T-cell (primary cell): ENCODE measurements at regions not wholly inside any gene's neighbourhood (a gene's known extent, or its start where the extent isn't known, plus 50 kb on each side); places are given as distances from the start of the nearest gene placed in this dataset.

Experiments used
- ATAC-seq, 4 experiments: fragments of 200-7000 bp in 3 of 4; fragments of 150-1000 bp in 1 of 4; cut with Tn5 transposase; replicated peaks in 1 of 4; 1 replicate in 3 of 4; 2 replicates in 1 of 4; pipeline ENCODE4 v1.10.0; 2021; ENCODE audit warnings: moderate library complexity in 3 of 4, mild to moderate bottlenecking in 2 of 4, moderate number of reproducible peaks in 1 of 4
- CTCF ChIA-PET, 2 donors: fragments of 300-600 bp; sonication (Branson Sonifier 250); formaldehyde crosslinking; loops; one replicate each; lab custom pipeline; 2022; ENCODE audit warnings: antibody characterized with exemption in 2 of 2; lab: Charles Lee
- POLR2A ChIA-PET, 2 donors: fragments of 300-600 bp; sonication (Branson Sonifier 250); formaldehyde crosslinking; loops; one replicate each; lab custom pipeline; 2022; ENCODE audit warnings: antibody characterized with exemption in 2 of 2; lab: Charles Lee
- DNase-seq, 35 experiments: peaks; one replicate each; pipeline versions ENCODE4 v3.0.0 to v3.0.0-alpha.2; 2013 to 2023
- H3K27ac ChIP-seq: one replicate; pipeline ENCODE4 v1.5.1; 2013; ENCODE audit warnings: low read length
- H3K27me3 ChIP-seq, 2 experiments: replicated peaks in 1 of 2; 1 replicate in 1 of 2; 2 replicates in 1 of 2; pipeline versions ENCODE4 v1.6.1 to v1.7.0; 2013; ENCODE audit warnings: low read length in 1 of 2, mixed read lengths in 1 of 2; ENCODE audit not compliant: control insufficient read depth in 2 of 2, insufficient read depth in 2 of 2; ENCODE audit errors: extremely low read depth in 1 of 2
- H3K36me3 ChIP-seq, 2 donors: 1 replicate in 1 of 2; 2 replicates in 1 of 2; pipeline versions ENCODE4 v1.6.1 to v1.7.0; 2013; ENCODE audit warnings: low read length in 1 of 2; ENCODE audit not compliant: control insufficient read depth in 2 of 2, insufficient read depth in 1 of 2; ENCODE audit errors: extremely low read depth in 1 of 2
- H3K4me1 ChIP-seq, 2 experiments: 1 replicate in 1 of 2; 2 replicates in 1 of 2; pipeline versions ENCODE4 v1.6.1 to v1.7.0; 2013; ENCODE audit warnings: low read length in 2 of 2, mixed read lengths in 1 of 2; ENCODE audit not compliant: insufficient read depth in 2 of 2, control insufficient read depth in 1 of 2; ENCODE audit errors: extremely low read depth in 1 of 2
- H3K4me3 ChIP-seq, 2 donors: 1 replicate in 1 of 2; 2 replicates in 1 of 2; pipeline versions ENCODE4 v1.5.1 to v1.7.0; 2013; ENCODE audit warnings: mild to moderate bottlenecking in 2 of 2, low read length in 1 of 2, moderate library complexity in 1 of 2; ENCODE audit not compliant: control insufficient read depth in 1 of 2; ENCODE audit errors: extremely low read depth in 1 of 2
- H3K9me3 ChIP-seq: 2 replicates; pipeline ENCODE4 v1.7.0; 2013
- H3K27ac Mint-ChIP-seq, 2 donors: one replicate each; pipeline ENCODE4 v1.8.0; 2020 to 2021; ENCODE audit warnings: mild to moderate bottlenecking in 2 of 2, mixed read lengths in 2 of 2
- H3K27me3 Mint-ChIP-seq, 2 donors: one replicate each; pipeline ENCODE4 v1.8.0; 2021 to 2022; ENCODE audit warnings: mixed read lengths in 2 of 2
- H3K36me3 Mint-ChIP-seq: one replicate; pipeline ENCODE4 v1.8.0; 2021; ENCODE audit warnings: mixed read lengths
- H3K4me1 Mint-ChIP-seq, 3 donors: one replicate each; pipeline ENCODE4 v1.8.0; 2020 to 2022; ENCODE audit warnings: mixed read lengths in 3 of 3, mild to moderate bottlenecking in 1 of 3
- H3K4me3 Mint-ChIP-seq, 3 donors: one replicate each; pipeline ENCODE4 v1.8.0; 2020 to 2022; ENCODE audit warnings: mild to moderate bottlenecking in 3 of 3, mixed read lengths in 3 of 3, moderate library complexity in 3 of 3
- H3K9me3 Mint-ChIP-seq, 3 donors: one replicate each; pipeline ENCODE4 v1.8.0; 2020 to 2022; ENCODE audit warnings: mixed read lengths in 3 of 3
- WGBS: methylation state at CpG from one replicate; pipeline ENCODE4 v1.1.5; 2013; ENCODE audit warnings: missing lambda C conversion rate; ENCODE audit not compliant: insufficient coverage; 5-methylcytosine and 5-hydroxymethylcytosine counted together

GRCh38 chr9:134242706-134243105 lies 78.3 kb upstream of the RNU6ATAC start:
- ATAC-seq, result no peak
- Mint-ChIP-seq H3K4me3 (peak overlapping the region in 1 of 3 donors; percentile 41), H3K36me3 (no peaks in the 10 kb centered on the region), H3K27me3 (peaks cover 3 to 7% of the 10 kb centered on the region in 2 donors), H3K4me1 (peaks cover 10 to 24% (median 24%) of the 10 kb centered on the region in 3 donors), H3K9me3 (peaks cover 0 to 4% (median 0%) of the 10 kb centered on the region in 3 donors), H3K27ac (no peak overlapping the region)
- H3K36me3 ChIP-seq, result no peaks in the 10 kb centered on the region
- peaks cover 5 to 11% of the 10 kb centered on the region in 2 experiments for H3K4me1 ChIP-seq
- CTCF ChIA-PET, result interaction anchor here in 1 of 2 donors (0.7 kb wide), 1 partner anchor 140 kb away, joined by 4 read pairs; no protein-coding TSS in a partner anchor
- no peaks in the 10 kb centered on the region for H3K9me3 ChIP-seq
- peaks cover 0 to 39% of the 10 kb centered on the region in 2 experiments for H3K27me3 ChIP-seq
- no peak overlapping the region for H3K4me3 ChIP-seq
- POLR2A ChIA-PET, result no interaction called here
- H3K27ac ChIP-seq, result no peak overlapping the region
- WGBS, result 91% methylated on average over 18 of the region's 19 CpGs
- DNase-seq, result no peak

GRCh38 chr9:134243778-134244467 lies 79.6 kb upstream of the RNU6ATAC start:
- CTCF ChIA-PET, result no interaction called here
- Histone ChIP-seq H3K27ac (no peak overlapping the region), H3K36me3 (no peaks in the 10 kb centered on the region), H3K27me3 (peaks cover 0 to 28% of the 10 kb centered on the region in 2 experiments), H3K9me3 (no peaks in the 10 kb centered on the region), H3K4me3 (no peak overlapping the region), H3K4me1 (peaks cover 5 to 11% of the 10 kb centered on the region in 2 experiments)
- POLR2A ChIA-PET, result no interaction called here
- Mint-ChIP-seq H3K4me1 (peaks cover 10 to 24% (median 24%) of the 10 kb centered on the region in 3 donors), H3K27me3 (peaks cover 0 to 2% of the 10 kb centered on the region in 2 donors), H3K36me3 (no peaks in the 10 kb centered on the region), H3K4me3 (peak overlapping the region; percentile 11 to 57 (median 37)), H3K27ac (peak overlapping the region; percentile 40 to 59), H3K9me3 (peaks cover 0 to 9% (median 0%) of the 10 kb centered on the region in 3 donors)
- 3% methylated on average over 9 of the region's 14 CpGs for WGBS
- DNase-seq (peak in 32 of 35 experiments; percentile 11 to 71 (median 38)), ATAC-seq (peak; percentile 65 to 99 (median 78))

DNA sequence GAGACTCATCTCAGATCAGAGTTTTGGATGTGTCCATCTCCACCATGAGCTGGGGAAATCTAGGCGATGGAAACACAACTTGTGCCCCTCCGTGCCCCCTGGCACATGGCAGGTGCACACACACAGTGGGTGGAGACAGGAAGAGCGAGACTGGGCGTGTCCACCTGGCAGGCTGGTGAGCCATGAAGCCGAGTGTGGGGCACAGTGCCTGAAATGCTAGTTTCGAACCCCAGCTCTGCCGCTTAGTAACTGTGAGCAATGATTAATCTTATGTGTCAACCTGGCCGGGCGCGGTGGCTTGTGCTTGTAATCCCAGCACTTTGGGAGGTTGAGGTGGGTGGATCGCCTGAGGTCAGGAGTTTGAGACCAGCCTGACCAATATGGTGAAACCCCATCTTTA lies 80.8 kb upstream of the RNU6ATAC start:
- H3K4me1 Mint-ChIP-seq, result peaks cover 10 to 24% (median 24%) of the 10 kb centered on the region in 3 donors
- no peak for ATAC-seq
- POLR2A ChIA-PET, result no interaction called here
- no peaks in the 10 kb centered on the region for H3K36me3 Mint-ChIP-seq
- H3K4me1 ChIP-seq, result peaks cover 5 to 11% of the 10 kb centered on the region in 2 experiments
- H3K4me3 Mint-ChIP-seq, result no peak overlapping the region
- CTCF ChIA-PET, result no interaction called here
- H3K27me3 Mint-ChIP-seq, result peaks cover 0 to 2% of the 10 kb centered on the region in 2 donors
- peaks cover 0 to 21% of the 10 kb centered on the region in 2 experiments for H3K27me3 ChIP-seq
- H3K9me3 Mint-ChIP-seq, result peaks cover 0 to 9% (median 0%) of the 10 kb centered on the region in 3 donors
- H3K9me3 ChIP-seq, result no peaks in the 10 kb centered on the region
- H3K4me3 ChIP-seq, result no peak overlapping the region
- no peak overlapping the region for H3K27ac ChIP-seq
- no peak for DNase-seq
- no peaks in the 10 kb centered on the region for H3K36me3 ChIP-seq
- H3K27ac Mint-ChIP-seq, result no peak overlapping the region
- 85% methylated on average over 4 of the region's 11 CpGs for WGBS

DNA sequence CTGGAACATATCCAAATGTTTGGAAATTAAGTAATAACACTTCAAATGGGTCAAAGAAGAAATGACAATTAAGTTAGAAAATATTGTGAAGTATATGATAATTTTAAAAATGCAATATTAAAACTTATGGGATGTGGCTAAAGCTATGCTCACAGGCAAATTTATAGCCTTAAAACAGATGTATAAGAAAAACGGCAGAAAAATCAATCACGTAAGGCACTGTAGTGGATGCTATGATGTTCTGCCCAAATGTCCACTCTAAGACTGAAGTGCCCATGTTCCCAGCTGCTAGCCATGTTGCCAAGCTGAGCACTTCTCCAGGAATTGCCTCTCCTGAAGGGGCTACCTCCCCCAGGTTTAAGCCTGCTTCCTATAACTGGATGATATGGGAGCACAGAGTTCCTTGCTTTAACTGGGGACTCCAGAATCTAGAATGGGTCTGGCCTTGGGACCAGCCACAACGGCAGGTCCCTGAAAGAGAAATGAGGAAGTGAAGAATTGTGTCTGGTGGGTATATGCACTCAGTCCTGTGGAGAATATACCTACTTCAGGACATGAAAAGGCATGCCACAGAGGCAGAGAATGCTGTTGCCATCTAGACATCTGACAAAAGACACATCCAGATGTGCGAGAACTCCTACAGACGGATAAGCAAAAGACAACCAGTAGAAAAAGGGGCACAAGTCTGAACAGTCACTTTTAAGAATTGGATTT lies 78.2 kb upstream of the RXRA start:
- peaks cover 8 to 17% (median 17%) of the 10 kb centered on the region in 3 donors for H3K4me1 Mint-ChIP-seq
- peaks cover 5 to 10% of the 10 kb centered on the region in 2 experiments for H3K4me1 ChIP-seq
- H3K9me3 ChIP-seq, result no peaks in the 10 kb centered on the region
- ATAC-seq (no peak), DNase-seq (no peak)
- no peak overlapping the region for H3K4me3 Mint-ChIP-seq
- POLR2A ChIA-PET, result interaction anchor here in 1 of 2 donors (0.5 to 0.6 kb wide), 2 partner anchors 59 to 828 kb away, joined by 3 to 4 read pairs; no protein-coding TSS in a partner anchor
- H3K4me3 ChIP-seq, result no peak overlapping the region
- CTCF ChIA-PET, result interaction anchor here in 1 of 2 donors (0.6 kb wide), 1 partner anchor 49 kb away, joined by 3 read pairs; no protein-coding TSS in a partner anchor
- H3K36me3 Mint-ChIP-seq, result no peaks in the 10 kb centered on the region
- H3K27ac Mint-ChIP-seq, result no peak overlapping the region
- H3K27me3 Mint-ChIP-seq, result no peaks in the 10 kb centered on the region
- H3K27ac ChIP-seq, result no peak overlapping the region
- H3K9me3 Mint-ChIP-seq, result peaks cover 0 to 9% (median 0%) of the 10 kb centered on the region in 3 donors
- H3K36me3 ChIP-seq, result no peaks in the 10 kb centered on the region
- peaks cover 0 to 11% of the 10 kb centered on the region in 2 experiments for H3K27me3 ChIP-seq
- 69% methylated on average over 3 of the region's 5 CpGs for WGBS

DNA sequence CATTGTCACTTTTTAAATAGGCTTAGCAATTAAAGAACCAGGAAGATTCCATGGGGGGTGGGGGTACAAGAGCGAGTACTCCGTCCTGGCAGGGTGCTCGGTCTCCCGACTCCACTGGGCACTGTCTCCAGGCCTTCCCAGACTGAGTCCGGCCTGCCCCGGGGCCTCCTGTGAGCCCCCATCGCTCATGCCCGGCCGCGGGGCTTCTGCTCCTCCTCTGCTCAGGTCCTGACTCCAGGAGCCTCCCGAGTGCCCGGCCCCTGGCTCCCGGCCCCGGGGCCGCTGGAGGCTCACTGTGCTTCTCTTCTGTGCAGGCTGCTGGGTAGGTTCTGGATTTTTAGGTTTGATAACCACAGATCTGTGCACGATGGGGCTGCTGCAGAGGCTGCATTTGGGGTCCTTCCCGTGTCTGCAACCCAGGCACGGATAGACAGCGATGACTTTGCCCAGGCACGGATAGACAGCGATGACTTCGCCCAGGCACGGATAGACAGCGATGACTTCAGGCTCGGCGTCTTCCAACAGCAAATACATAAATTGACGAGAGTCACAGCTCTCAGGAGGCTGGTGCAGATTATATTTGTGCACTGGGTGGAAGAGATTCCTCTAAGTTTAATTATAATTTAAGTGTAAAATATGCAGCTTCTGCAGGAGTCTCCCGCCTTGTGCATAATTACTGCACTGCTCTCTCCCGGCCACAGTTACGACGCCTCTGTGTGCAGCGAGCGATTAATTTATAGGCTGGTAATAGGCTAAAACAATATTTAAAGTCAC lies 74.8 kb upstream of the RXRA start:
- Mint-ChIP-seq H3K27me3 (no peaks in the 10 kb centered on the region), H3K4me3 (no peak overlapping the region), H3K9me3 (peaks cover 0 to 9% (median 0%) of the 10 kb centered on the region in 3 donors), H3K36me3 (no peaks in the 10 kb centered on the region), H3K4me1 (no peaks in the 10 kb centered on the region), H3K27ac (no peak overlapping the region)
- 90% methylated on average over 20 of the region's 33 CpGs for WGBS
- ATAC-seq (no peak), DNase-seq (no peak)
- ChIA-PET POLR2A (no interaction called here), CTCF (no interaction called here)
- Histone ChIP-seq H3K36me3 (no peaks in the 10 kb centered on the region), H3K4me3 (no peak overlapping the region), H3K9me3 (no peaks in the 10 kb centered on the region), H3K27me3 (peaks cover 0 to 9% of the 10 kb centered on the region in 2 experiments), H3K27ac (no peak overlapping the region), H3K4me1 (no peaks in the 10 kb centered on the region)
